ENCODE measurements at regions not wholly inside any gene's neighbourhood (a gene's known extent, or its start where the extent isn't known, plus 50 kb on each side); places are given as distances from the start of the nearest gene placed in this dataset.

DNA sequence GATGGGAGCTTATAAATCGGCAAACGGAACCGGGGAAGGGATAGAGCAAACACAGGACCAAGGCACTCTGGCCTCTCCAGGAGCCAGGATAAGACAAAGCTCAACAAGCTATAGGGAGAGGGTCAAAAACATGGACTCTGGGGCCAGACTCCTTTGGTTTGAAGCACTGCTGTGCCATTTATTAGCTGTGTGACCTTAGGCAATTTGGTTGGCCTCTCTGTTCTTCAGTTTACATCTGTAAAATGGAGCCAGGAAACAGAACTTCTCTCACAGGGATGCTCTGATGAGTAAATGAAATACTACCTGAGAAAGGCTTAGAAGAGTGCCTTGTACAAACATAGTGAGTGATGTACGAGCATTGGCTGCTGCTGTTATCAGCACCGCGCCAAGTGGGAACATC, 213.3 kb upstream of the PWP1 start:
- Histone ChIP-seq H3K27ac (no peak overlapping the region), H3K36me3 (no peaks in the 10 kb centered on the region), H3K27me3 (no peaks in the 10 kb centered on the region), H3K4me3 (no peak overlapping the region), H3K4me1 (no peaks in the 10 kb centered on the region), H3K9me3 (no peaks in the 10 kb centered on the region)
- TF ChIP-seq, protein P1, sequence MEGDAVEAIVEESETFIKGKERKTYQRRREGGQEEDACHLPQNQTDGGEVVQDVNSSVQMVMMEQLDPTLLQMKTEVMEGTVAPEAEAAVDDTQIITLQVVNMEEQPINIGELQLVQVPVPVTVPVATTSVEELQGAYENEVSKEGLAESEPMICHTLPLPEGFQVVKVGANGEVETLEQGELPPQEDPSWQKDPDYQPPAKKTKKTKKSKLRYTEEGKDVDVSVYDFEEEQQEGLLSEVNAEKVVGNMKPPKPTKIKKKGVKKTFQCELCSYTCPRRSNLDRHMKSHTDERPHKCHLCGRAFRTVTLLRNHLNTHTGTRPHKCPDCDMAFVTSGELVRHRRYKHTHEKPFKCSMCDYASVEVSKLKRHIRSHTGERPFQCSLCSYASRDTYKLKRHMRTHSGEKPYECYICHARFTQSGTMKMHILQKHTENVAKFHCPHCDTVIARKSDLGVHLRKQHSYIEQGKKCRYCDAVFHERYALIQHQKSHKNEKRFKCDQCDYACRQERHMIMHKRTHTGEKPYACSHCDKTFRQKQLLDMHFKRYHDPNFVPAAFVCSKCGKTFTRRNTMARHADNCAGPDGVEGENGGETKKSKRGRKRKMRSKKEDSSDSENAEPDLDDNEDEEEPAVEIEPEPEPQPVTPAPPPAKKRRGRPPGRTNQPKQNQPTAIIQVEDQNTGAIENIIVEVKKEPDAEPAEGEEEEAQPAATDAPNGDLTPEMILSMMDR (IDR thresholded peaks at IDR 0.05 in 4 of 5, conservative IDR thresholded peaks at IDR 0.05 in 1 of 5) = no peak
- no peak for TF ChIP-seq POLR2A (IDR thresholded peaks at IDR 0.05)
- ATAC-seq (no peak), DNase-seq (no peak)
- in situ Hi-C loops (cut with MboI; ENCODE audit: low sequenced_read_pairs in 4 of 4) = no loop called here
- intact Hi-C loops (cut with DNase I; ENCODE audit: low total_unique reads) = no loop called here

DNA sequence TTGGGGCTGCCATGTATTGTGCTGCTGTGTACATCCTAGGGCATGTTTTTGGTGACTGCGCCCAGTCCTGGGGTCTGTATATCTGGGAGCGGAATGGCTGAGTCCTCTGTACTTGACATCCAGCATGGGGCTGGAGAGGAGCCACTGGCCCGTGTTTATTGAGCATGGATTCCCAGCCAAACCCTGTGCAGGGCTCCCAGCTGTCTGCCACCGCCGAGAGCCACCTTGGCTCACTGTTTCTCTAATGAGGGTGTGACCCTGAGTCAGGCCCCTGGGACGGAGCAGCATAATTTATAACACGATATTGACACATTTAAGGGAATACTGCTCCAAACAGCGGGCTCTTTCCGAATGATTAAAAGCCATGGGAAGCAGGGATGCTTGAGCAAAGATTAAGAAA, 211.5 kb upstream of the PWP1 start:
- DNase-seq = no peak
- no peak overlapping the region for H3K27ac ChIP-seq
- intact Hi-C loops (cut with DNase I; ENCODE audit: low total_unique reads) (no loop called here), in situ Hi-C loops (cut with MboI; ENCODE audit: low sequenced_read_pairs in 4 of 4) (no loop called here)
- TF ChIP-seq, protein P1 (IDR thresholded peaks at IDR 0.05 in 4 of 5, conservative IDR thresholded peaks at IDR 0.05 in 1 of 5) = no peak
- TF ChIP-seq POLR2A (IDR thresholded peaks at IDR 0.05) = no peak
- no peaks in the 10 kb centered on the region for H3K27me3 ChIP-seq
- no peak overlapping the region for H3K4me3 ChIP-seq
- H3K36me3 ChIP-seq = no peaks in the 10 kb centered on the region
- no peak for ATAC-seq
- H3K4me1 ChIP-seq = no peaks in the 10 kb centered on the region
- no peaks in the 10 kb centered on the region for H3K9me3 ChIP-seq

DNA sequence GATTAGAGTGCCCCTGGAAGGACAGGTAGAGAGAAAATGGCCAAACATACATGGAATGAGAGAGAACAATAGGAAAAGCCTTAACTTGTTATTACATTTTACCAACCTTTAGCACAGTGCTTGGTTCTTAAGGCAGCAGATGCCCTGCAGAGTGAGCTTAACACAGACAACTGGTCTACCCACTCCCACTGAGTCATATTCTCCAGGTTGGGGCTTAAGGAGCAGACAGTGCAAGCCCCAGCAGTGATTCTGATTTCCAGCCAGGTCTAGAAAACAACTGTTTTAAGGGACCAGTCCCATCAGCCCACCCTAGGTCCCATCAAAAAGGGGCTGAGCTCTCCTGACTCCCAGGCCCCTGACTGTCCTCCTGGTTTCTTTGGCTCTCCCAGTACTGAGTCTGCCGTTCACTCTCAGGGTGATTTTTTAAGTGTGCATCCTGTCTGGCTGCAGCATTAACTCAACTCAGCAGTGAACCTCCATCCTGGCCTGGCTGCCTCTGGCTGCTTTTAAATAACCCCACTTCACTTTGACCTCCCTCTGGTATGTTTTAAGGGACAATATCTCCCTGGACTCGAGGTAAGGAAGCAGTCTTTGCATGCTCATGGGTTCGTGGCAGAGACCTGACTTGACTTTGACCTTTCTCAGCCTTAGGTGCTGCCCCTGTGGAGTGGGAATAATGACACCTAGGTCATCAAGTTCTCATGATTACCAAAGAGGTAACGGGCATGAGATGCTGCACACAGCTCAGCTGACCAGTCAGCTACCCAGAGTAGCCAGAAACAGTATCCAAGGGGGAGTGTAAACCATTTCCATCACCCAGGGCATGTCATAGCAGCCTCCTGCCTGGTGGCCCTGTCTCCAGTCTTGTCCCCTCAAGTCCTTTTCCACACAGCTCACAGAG, 210.7 kb upstream of the PWP1 start:
- no peaks in the 10 kb centered on the region for H3K27me3 ChIP-seq
- intact Hi-C loops (cut with DNase I; ENCODE audit: low total_unique reads) (no loop called here), in situ Hi-C loops (cut with MboI; ENCODE audit: low sequenced_read_pairs in 4 of 4) (no loop called here)
- no peaks in the 10 kb centered on the region for H3K4me1 ChIP-seq
- no peak overlapping the region for H3K27ac ChIP-seq
- DNase-seq (no peak), ATAC-seq (no peak)
- no peaks in the 10 kb centered on the region for H3K36me3 ChIP-seq
- no peak overlapping the region for H3K4me3 ChIP-seq
- H3K9me3 ChIP-seq = no peaks in the 10 kb centered on the region
- no peak for TF ChIP-seq POLR2A (IDR thresholded peaks at IDR 0.05)
- TF ChIP-seq, protein P1 (IDR thresholded peaks at IDR 0.05 in 4 of 5, conservative IDR thresholded peaks at IDR 0.05 in 1 of 5) = no peak

DNA sequence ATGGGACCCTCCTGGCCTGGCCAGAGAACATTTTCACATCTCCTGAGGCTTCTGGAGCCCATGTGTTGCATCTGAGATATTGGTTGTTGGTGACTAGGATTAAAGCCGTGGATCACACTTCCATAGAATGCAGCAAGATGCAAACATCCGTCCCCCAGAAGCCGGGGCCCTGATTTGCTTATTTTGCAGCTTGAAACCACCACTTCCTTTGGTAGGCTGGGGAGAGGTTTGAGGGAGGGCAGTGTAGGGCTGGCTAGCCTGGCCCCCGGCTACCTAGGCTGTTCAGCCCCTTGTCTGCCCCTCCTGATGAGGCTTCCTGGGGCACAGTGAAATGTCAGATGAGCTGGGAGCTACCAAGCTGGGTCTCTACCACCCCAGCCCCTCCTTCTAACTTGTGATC, 209.7 kb upstream of the PWP1 start:
- no peaks in the 10 kb centered on the region for H3K36me3 ChIP-seq
- H3K9me3 ChIP-seq = no peaks in the 10 kb centered on the region
- intact Hi-C loops (cut with DNase I; ENCODE audit: low total_unique reads) (no loop called here), in situ Hi-C loops (cut with MboI; ENCODE audit: low sequenced_read_pairs in 4 of 4) (no loop called here)
- H3K27ac ChIP-seq = no peak overlapping the region
- ATAC-seq (no peak), DNase-seq (no peak)
- no peaks in the 10 kb centered on the region for H3K27me3 ChIP-seq
- TF ChIP-seq, protein P1 (IDR thresholded peaks at IDR 0.05 in 4 of 5, conservative IDR thresholded peaks at IDR 0.05 in 1 of 5) = no peak
- TF ChIP-seq POLR2A (IDR thresholded peaks at IDR 0.05) = no peak
- H3K4me3 ChIP-seq = no peak overlapping the region
- H3K4me1 ChIP-seq = no peaks in the 10 kb centered on the region

Measured in gastrocnemius medialis (tissue), 4 donors.